B cell (primary cell): ENCODE measurements at regions not wholly inside any gene's neighbourhood (a gene's known extent, or its start where the extent isn't known, plus 50 kb on each side); places are given as distances from the start of the nearest gene placed in this dataset.

ENCODE experiments used
- ATAC-seq: fragments of 200-7000 bp; cut with Tn5 transposase; one replicate; pipeline ENCODE4 v1.10.0; 2021; ENCODE audit warnings: low read depth, mild to moderate bottlenecking, moderate number of reproducible peaks, moderate library complexity
- CTCF ChIA-PET: fragments of 350-600 bp; sonication (Branson Sonifier 250); formaldehyde crosslinking; loops from one replicate; lab custom pipeline; 2021; ENCODE audit warnings: antibody characterized with exemption, inconsistent platforms; lab: Charles Lee
- POLR2A ChIA-PET: fragments of 350-600 bp; sonication (Branson Sonifier 250); formaldehyde crosslinking; loops from one replicate; lab custom pipeline; 2021; ENCODE audit warnings: antibody characterized with exemption; lab: Charles Lee
- DNase-seq: peaks from one replicate; pipeline ENCODE4 v3.0.0; 2013
- H2AFZ ChIP-seq: 2 replicates; pipeline ENCODE4 v1.6.1; 2012; ENCODE audit warnings: mild to moderate bottlenecking, low read depth, low read length; ENCODE audit not compliant: insufficient read depth, poor library complexity, severe bottlenecking
- H3K27ac ChIP-seq, 2 donors: 1 replicate in 1 of 2; 2 replicates in 1 of 2; pipeline ENCODE4 v1.5.1; 2012 to 2013; ENCODE audit warnings: low read length in 2 of 2, mild to moderate bottlenecking in 2 of 2, moderate library complexity in 1 of 2
- H3K27me3 ChIP-seq, 4 experiments: fragments of 200-600 bp in 1 of 4; sonication (generic) in 1 of 4; replicated peaks in 1 of 4; 1 replicate in 2 of 4; 2 replicates in 2 of 4; pipeline versions ENCODE4 v1.6.1 to v1.7.0; 2013 to 2016; ENCODE audit warnings: low read length in 3 of 4, mild to moderate bottlenecking in 2 of 4, mixed read lengths in 1 of 4, moderate library complexity in 1 of 4; ENCODE audit not compliant: insufficient read depth in 4 of 4, control insufficient read depth in 3 of 4; ENCODE audit errors: control extremely low read depth in 1 of 4
- H3K36me3 ChIP-seq, 2 experiments: replicated peaks in 1 of 2; 1 replicate in 1 of 2; 2 replicates in 1 of 2; pipeline versions ENCODE4 v1.6.1 to v1.7.1; 2013; ENCODE audit warnings: low read length in 1 of 2; ENCODE audit not compliant: insufficient read depth in 2 of 2, control insufficient read depth in 1 of 2; ENCODE audit errors: control extremely low read depth in 1 of 2, extremely low read depth in 1 of 2
- H3K4me1 ChIP-seq, 2 donors: fragments of 200-600 bp in 1 of 2; sonication (generic) in 1 of 2; 1 replicate in 1 of 2; 2 replicates in 1 of 2; pipeline versions ENCODE4 v1.5.1 to v1.6.1; 2013 to 2017; ENCODE audit warnings: low read length in 2 of 2; ENCODE audit not compliant: control insufficient read depth in 2 of 2, insufficient read depth in 2 of 2
- H3K4me2 ChIP-seq: replicated peaks from 2 replicates; pipeline ENCODE3; 2012; ENCODE audit warnings: mild to moderate bottlenecking, low read depth, low read length; ENCODE audit not compliant: poor library complexity, severe bottlenecking
- H3K4me3 ChIP-seq, 5 experiments: fragments of 200-600 bp in 1 of 5; sonication (generic) in 1 of 5; 1 replicate in 3 of 5; 2 replicates in 2 of 5; pipeline versions ENCODE4 v1.5.1 to v1.7.0; 2011 to 2016; ENCODE audit warnings: low read length in 4 of 5, mild to moderate bottlenecking in 4 of 5, low read depth in 2 of 5, control low read depth in 1 of 5, moderate library complexity in 1 of 5; ENCODE audit not compliant: insufficient read depth in 1 of 5; ENCODE audit errors: control extremely low read depth in 1 of 5, extremely low read depth in 1 of 5
- H3K79me2 ChIP-seq: fragments of 200-600 bp; sonication (generic); one replicate; pipeline ENCODE4 v1.6.0; 2016; ENCODE audit warnings: low read length; ENCODE audit not compliant: control insufficient read depth, insufficient read depth
- H3K9ac ChIP-seq: fragments of 200-600 bp; sonication (generic); 2 replicates; pipeline ENCODE4 v1.6.1; 2017; ENCODE audit warnings: mild to moderate bottlenecking, low read length, moderate library complexity
- H3K9me3 ChIP-seq, 3 donors: one replicate each; pipeline versions ENCODE4 v1.6.1 to v1.7.1; 2013; ENCODE audit warnings: low read length in 2 of 3; ENCODE audit not compliant: control insufficient read depth in 2 of 3, insufficient read depth in 1 of 3; ENCODE audit errors: control extremely low read depth in 1 of 3
- H4K20me1 ChIP-seq: 2 replicates; pipeline ENCODE4 v1.6.0; 2012; ENCODE audit warnings: mild to moderate bottlenecking, low read length; ENCODE audit not compliant: insufficient read depth, control insufficient read depth, poor library complexity, severe bottlenecking
- H3K27ac Mint-ChIP-seq: one replicate; pipeline ENCODE4 v1.8.0; 2021; ENCODE audit warnings: mixed read lengths
- H3K27me3 Mint-ChIP-seq: one replicate; pipeline ENCODE4 v1.8.0; 2021; ENCODE audit warnings: mixed read lengths
- H3K4me1 Mint-ChIP-seq: one replicate; pipeline ENCODE4 v1.8.0; 2021; ENCODE audit warnings: mixed read lengths
- H3K4me3 Mint-ChIP-seq: one replicate; pipeline ENCODE4 v1.8.0; 2021; ENCODE audit warnings: mixed read lengths
- H3K9me3 Mint-ChIP-seq: one replicate; pipeline ENCODE4 v1.8.0; 2022; ENCODE audit warnings: mixed read lengths; ENCODE audit not compliant: insufficient read depth
- EZH2 ChIP-seq: IDR thresholded peaks from 2 replicates; pipeline ENCODE4 v1.6.1; 2012; ENCODE audit warnings: borderline replicate concordance, low read depth, mild to moderate bottlenecking, moderate library complexity, low read length; ENCODE audit not compliant: insufficient read depth, poor library complexity, severe bottlenecking
- WGBS: methylation state at CpG from one replicate; pipeline ENCODE4 v1.1.5; 2013; ENCODE audit warnings: missing lambda C conversion rate; ENCODE audit not compliant: insufficient coverage; 5-methylcytosine and 5-hydroxymethylcytosine counted together
- intact Hi-C: fragments of 100-400 bp; cut with micrococcal nuclease; formaldehyde crosslinking; loops from one replicate; pipeline ENCODE4 v1.10.0; 2022
- TF ChIP-seq, protein P1 (sequence below): fragments of 200-600 bp; IDR thresholded peaks from one replicate; pipeline ENCODE4 v1.8.0; 2022; ENCODE audit warnings: antibody characterized with exemption, mild to moderate bottlenecking

DNA sequence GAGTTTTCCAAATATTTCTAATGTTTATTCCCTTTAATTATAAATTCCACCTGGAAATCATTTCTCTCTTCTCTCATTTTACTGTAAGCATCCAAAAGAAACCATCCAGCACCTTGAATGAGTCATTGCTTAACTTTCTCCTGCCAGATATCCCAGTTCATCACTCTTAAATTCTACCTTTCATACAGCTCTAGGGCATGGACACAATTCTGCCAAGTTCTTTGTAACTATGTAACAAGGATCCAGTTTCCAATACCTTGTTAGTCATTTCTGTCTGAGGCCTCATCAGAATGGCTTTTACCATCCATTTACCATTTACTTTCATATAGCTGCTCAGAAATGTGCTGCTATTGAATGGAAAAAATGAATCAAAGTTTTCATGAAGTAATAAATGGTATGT is 455.4 kb upstream of the TENM4 start:
- no peaks in the 10 kb centered on the region for H3K4me1 Mint-ChIP-seq
- H3K4me3 Mint-ChIP-seq, result no peak overlapping the region
- Histone ChIP-seq H2AFZ (no peak overlapping the region), H3K4me3 (no peak overlapping the region), H3K4me1 (no peaks in the 10 kb centered on the region), H3K9me3 (no peaks in the 10 kb centered on the region), H3K27ac (no peak overlapping the region), H4K20me1 (no peaks in the 10 kb centered on the region), H3K79me2 (no peaks in the 10 kb centered on the region), H3K4me2 (no peak overlapping the region), H3K9ac (no peak overlapping the region), H3K36me3 (no peaks in the 10 kb centered on the region), H3K27me3 (no peaks in the 10 kb centered on the region)
- ChIA-PET POLR2A (no interaction called here), CTCF (no interaction called here)
- no peaks in the 10 kb centered on the region for H3K9me3 Mint-ChIP-seq
- H3K27ac Mint-ChIP-seq, result no peak overlapping the region
- TF ChIP-seq EZH2, result no peak
- TF ChIP-seq, protein P1, sequence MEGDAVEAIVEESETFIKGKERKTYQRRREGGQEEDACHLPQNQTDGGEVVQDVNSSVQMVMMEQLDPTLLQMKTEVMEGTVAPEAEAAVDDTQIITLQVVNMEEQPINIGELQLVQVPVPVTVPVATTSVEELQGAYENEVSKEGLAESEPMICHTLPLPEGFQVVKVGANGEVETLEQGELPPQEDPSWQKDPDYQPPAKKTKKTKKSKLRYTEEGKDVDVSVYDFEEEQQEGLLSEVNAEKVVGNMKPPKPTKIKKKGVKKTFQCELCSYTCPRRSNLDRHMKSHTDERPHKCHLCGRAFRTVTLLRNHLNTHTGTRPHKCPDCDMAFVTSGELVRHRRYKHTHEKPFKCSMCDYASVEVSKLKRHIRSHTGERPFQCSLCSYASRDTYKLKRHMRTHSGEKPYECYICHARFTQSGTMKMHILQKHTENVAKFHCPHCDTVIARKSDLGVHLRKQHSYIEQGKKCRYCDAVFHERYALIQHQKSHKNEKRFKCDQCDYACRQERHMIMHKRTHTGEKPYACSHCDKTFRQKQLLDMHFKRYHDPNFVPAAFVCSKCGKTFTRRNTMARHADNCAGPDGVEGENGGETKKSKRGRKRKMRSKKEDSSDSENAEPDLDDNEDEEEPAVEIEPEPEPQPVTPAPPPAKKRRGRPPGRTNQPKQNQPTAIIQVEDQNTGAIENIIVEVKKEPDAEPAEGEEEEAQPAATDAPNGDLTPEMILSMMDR, result no peak
- intact Hi-C loops, result no loop called here
- H3K27me3 Mint-ChIP-seq, result no peaks in the 10 kb centered on the region
- DNase-seq (no peak), ATAC-seq (no peak)

DNA sequence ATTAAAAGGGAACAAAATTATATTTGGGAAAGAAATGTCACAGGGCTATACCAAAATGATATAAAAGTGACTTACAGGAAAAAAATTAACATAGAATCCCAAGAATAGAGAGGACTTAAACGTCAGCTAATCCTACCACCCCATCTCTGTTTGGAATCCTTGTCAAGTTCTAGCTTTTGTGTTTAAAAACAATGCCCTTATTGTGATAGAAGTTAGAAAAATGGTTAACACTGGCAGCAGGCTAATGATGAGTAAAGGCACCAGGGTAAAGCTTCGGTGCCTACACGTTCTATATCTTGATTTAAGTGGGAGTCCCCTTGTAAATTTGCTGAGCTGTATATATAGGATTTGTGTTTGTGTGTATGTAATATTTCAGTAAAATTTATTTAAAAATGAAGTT is 453.3 kb upstream of the TENM4 start:
- Mint-ChIP-seq H3K27me3 (no peaks in the 10 kb centered on the region), H3K9me3 (no peaks in the 10 kb centered on the region), H3K27ac (no peak overlapping the region), H3K4me1 (no peaks in the 10 kb centered on the region), H3K4me3 (no peak overlapping the region)
- Histone ChIP-seq H3K27ac (no peak overlapping the region), H4K20me1 (no peaks in the 10 kb centered on the region), H3K79me2 (no peaks in the 10 kb centered on the region), H3K4me3 (no peak overlapping the region), H3K36me3 (no peaks in the 10 kb centered on the region), H2AFZ (no peak overlapping the region), H3K9me3 (no peaks in the 10 kb centered on the region), H3K9ac (no peak overlapping the region), H3K4me1 (no peaks in the 10 kb centered on the region), H3K27me3 (no peaks in the 10 kb centered on the region), H3K4me2 (no peak overlapping the region)
- WGBS, result no CpG with 5 or more reads among the region's 3 CpGs
- intact Hi-C loops, result no loop called here
- ATAC-seq, result no peak
- ChIA-PET POLR2A (no interaction called here), CTCF (no interaction called here)
- TF ChIP-seq EZH2, result no peak
- TF ChIP-seq, protein P1, result no peak
- DNase-seq, result no peak
